GM12873 (cell line): ENCODE measurements at regions not wholly inside any gene's neighbourhood (a gene's known extent, or its start where the extent isn't known, plus 50 kb on each side); places are given as distances from the start of the nearest gene placed in this dataset.

Experiments used
- TF ChIP-seq, protein P1 (sequence below): IDR thresholded peaks from 2 replicates; pipeline ENCODE4 v1.5.1; 2012; ENCODE audit warnings: low read depth, mild to moderate bottlenecking, moderate library complexity, low read length, control low read depth; ENCODE audit not compliant: insufficient read depth; ENCODE audit errors: missing control alignments

- TF ChIP-seq, protein P1, sequence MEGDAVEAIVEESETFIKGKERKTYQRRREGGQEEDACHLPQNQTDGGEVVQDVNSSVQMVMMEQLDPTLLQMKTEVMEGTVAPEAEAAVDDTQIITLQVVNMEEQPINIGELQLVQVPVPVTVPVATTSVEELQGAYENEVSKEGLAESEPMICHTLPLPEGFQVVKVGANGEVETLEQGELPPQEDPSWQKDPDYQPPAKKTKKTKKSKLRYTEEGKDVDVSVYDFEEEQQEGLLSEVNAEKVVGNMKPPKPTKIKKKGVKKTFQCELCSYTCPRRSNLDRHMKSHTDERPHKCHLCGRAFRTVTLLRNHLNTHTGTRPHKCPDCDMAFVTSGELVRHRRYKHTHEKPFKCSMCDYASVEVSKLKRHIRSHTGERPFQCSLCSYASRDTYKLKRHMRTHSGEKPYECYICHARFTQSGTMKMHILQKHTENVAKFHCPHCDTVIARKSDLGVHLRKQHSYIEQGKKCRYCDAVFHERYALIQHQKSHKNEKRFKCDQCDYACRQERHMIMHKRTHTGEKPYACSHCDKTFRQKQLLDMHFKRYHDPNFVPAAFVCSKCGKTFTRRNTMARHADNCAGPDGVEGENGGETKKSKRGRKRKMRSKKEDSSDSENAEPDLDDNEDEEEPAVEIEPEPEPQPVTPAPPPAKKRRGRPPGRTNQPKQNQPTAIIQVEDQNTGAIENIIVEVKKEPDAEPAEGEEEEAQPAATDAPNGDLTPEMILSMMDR = no peak
Measured at GRCh38 chr1:82946096-82946605, 1052.8 kb downstream of the TTLL7 start.

DNA sequence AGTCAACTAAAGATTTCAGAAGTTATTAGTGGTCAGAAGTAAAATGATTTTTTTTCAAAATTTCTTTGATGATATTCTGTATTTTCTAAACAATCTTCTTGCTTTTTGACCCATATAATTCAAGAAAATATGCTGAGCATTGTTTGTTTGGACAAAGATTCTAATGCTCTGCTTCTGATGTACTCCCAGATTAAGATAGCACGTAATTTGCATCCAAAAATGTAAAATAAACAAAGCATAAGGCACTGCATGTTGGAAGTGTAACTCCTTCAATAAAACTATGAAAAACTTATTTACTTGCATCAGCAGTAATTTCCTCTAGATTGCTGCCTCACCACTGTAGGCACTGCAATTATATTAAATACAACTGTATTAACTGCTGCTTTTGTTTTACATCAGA lies 1054.1 kb downstream of the TTLL7 start:
- TF ChIP-seq, protein P1 = no peak

DNA sequence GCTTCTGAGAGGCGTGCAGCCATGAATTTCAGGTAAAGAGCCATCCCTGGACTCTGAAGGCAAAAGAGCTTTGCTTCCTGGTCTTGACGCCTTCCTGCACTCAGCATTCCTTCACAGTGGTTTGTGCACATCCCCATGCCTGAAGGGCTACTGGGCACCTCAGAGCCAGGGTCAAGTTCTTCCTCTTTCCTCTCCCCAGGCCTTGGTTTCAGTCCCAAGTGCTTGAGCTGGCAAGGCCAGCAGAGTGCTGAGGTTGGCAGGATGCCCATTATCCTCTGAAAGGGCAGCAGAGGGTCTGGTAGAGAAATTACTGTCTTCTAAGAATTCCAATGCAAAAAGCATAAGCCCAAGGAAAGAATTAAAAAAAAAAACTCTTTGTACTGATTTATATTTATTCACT lies 1064.9 kb downstream of the TTLL7 start:
- TF ChIP-seq, protein P1 = no peak

- TF ChIP-seq, protein P1 = no peak
Measured at GRCh38 chr1:82932727-82933126, 1066.2 kb downstream of the TTLL7 start.

DNA sequence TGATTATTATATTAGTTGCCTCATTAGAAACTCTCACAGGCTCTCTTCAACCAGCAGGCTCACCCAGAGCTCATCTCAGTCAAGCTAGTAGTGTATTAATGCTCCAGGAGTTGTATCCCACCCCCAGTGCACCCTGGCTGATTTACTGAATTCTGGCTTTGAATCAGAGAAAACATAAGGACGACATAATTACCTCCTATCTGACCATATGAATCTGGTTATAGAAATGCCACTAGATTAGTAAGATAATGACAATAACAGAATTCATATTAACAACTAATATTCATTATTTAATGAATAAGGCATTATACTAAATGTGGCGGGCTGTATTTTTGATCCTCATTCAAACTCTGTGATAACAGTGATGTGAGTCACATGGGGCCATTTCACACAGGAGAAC lies 1066.7 kb downstream of the TTLL7 start:
- TF ChIP-seq, protein P1 = no peak

DNA sequence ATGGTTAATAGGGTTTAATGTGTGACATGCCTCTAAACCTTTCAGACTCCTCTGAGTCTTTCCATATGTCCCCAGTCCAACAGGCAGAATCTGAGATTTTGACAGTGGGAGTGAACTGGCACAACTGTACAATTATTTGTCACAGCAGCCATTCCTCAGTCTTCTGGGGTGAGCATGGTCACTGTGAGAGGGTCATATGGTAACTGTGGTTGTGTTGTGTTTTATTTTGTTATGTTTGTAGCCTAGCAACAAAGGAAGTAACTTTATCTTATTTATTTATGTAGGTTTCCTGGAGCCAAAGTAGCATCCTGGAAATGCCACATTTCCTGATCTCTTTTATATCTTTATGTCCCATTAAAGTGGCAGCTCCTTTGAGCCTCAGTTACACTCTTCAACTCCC lies 1067.9 kb downstream of the TTLL7 start:
- TF ChIP-seq, protein P1 = no peak

- TF ChIP-seq, protein P1 = no peak
Measured at GRCh38 chr1:82927753-82928152, 1071.2 kb downstream of the TTLL7 start.
